ENCODE measurements at regions not wholly inside any gene's neighbourhood (a gene's known extent, or its start where the extent isn't known, plus 50 kb on each side); places are given as distances from the start of the nearest gene placed in this dataset.

- DNase-seq = no peak
- Histone ChIP-seq H3K4me1 (ENCODE audit: control insufficient read depth, insufficient read depth, low read length) (no peaks in the 10 kb centered on the region), H3K4me3 (ENCODE audit: low read length) (no peak overlapping the region), H3K9me3 (ENCODE audit: control insufficient read depth, low read depth, low read length) (no peaks in the 10 kb centered on the region), H3K27me3 (ENCODE audit: control insufficient read depth, insufficient read depth, low read length) (no peaks in the 10 kb centered on the region), H3K36me3 (ENCODE audit: control insufficient read depth, insufficient read depth, low read length) (no peaks in the 10 kb centered on the region), H3K27ac (ENCODE audit: low read length) (no peak overlapping the region)
- 70% methylated on average over 2 of the region's 2 CpGs for WGBS (ENCODE audit: insufficient coverage, low lambda C conversion rate)
These were observed 103.0 kb upstream of the VAV3 start for GRCh38 chr1:108067884-108068540.

- no peaks in the 10 kb centered on the region for H3K27me3 ChIP-seq (ENCODE audit: control insufficient read depth, insufficient read depth, low read length)
- H3K4me1 ChIP-seq (ENCODE audit: control insufficient read depth, insufficient read depth, low read length) = no peaks in the 10 kb centered on the region
- DNase-seq = no peak
- H3K36me3 ChIP-seq (ENCODE audit: control insufficient read depth, insufficient read depth, low read length) = no peaks in the 10 kb centered on the region
- H3K27ac ChIP-seq (ENCODE audit: low read length) = no peak overlapping the region
- no peak overlapping the region for H3K4me3 ChIP-seq (ENCODE audit: low read length)
- WGBS (ENCODE audit: insufficient coverage, low lambda C conversion rate) = 100% methylated on average over 1 of the region's 1 CpG
- no peaks in the 10 kb centered on the region for H3K9me3 ChIP-seq (ENCODE audit: control insufficient read depth, low read depth, low read length)
These were observed 101.8 kb upstream of the VAV3 start for GRCh38 chr1:108066808-108067207.

GRCh38 chr1:108064255-108064654 is 99.3 kb upstream of the VAV3 start:
- Histone ChIP-seq H3K36me3 (ENCODE audit: control insufficient read depth, insufficient read depth, low read length) (no peaks in the 10 kb centered on the region), H3K27ac (ENCODE audit: low read length) (no peak overlapping the region), H3K27me3 (ENCODE audit: control insufficient read depth, insufficient read depth, low read length) (no peaks in the 10 kb centered on the region), H3K4me1 (ENCODE audit: control insufficient read depth, insufficient read depth, low read length) (no peaks in the 10 kb centered on the region), H3K9me3 (ENCODE audit: control insufficient read depth, low read depth, low read length) (no peaks in the 10 kb centered on the region), H3K4me3 (ENCODE audit: low read length) (no peak overlapping the region)
- DNase-seq = no peak
- WGBS (ENCODE audit: insufficient coverage, low lambda C conversion rate) = 67% methylated on average over 1 of the region's 1 CpG

- WGBS (ENCODE audit: insufficient coverage, low lambda C conversion rate) = no CpG with 5 or more reads among the region's 1 CpG
- no peaks in the 10 kb centered on the region for H3K4me1 ChIP-seq (ENCODE audit: control insufficient read depth, insufficient read depth, low read length)
- H3K27me3 ChIP-seq (ENCODE audit: control insufficient read depth, insufficient read depth, low read length) = no peaks in the 10 kb centered on the region
- no peaks in the 10 kb centered on the region for H3K9me3 ChIP-seq (ENCODE audit: control insufficient read depth, low read depth, low read length)
- H3K27ac ChIP-seq (ENCODE audit: low read length) = no peak overlapping the region
- DNase-seq = no peak
- H3K36me3 ChIP-seq (ENCODE audit: control insufficient read depth, insufficient read depth, low read length) = no peaks in the 10 kb centered on the region
- H3K4me3 ChIP-seq (ENCODE audit: low read length) = no peak overlapping the region
These were observed 98.7 kb upstream of the VAV3 start for GRCh38 chr1:108063703-108064102.

GRCh38 chr1:108059945-108060344 is 95.0 kb upstream of the VAV3 start:
- Histone ChIP-seq H3K4me1 (ENCODE audit: control insufficient read depth, insufficient read depth, low read length) (no peaks in the 10 kb centered on the region), H3K27ac (ENCODE audit: low read length) (no peak overlapping the region), H3K27me3 (ENCODE audit: control insufficient read depth, insufficient read depth, low read length) (no peaks in the 10 kb centered on the region), H3K9me3 (ENCODE audit: control insufficient read depth, low read depth, low read length) (no peaks in the 10 kb centered on the region), H3K36me3 (ENCODE audit: control insufficient read depth, insufficient read depth, low read length) (no peaks in the 10 kb centered on the region), H3K4me3 (ENCODE audit: low read length) (no peak overlapping the region)
- no peak for DNase-seq
- no CpG with 5 or more reads among the region's 2 CpGs for WGBS (ENCODE audit: insufficient coverage, low lambda C conversion rate)

GRCh38 chr1:108057541-108057940 is 92.6 kb upstream of the VAV3 start:
- peak; percentile 45 to 69 for DNase-seq
- 83% methylated on average over 2 of the region's 3 CpGs for WGBS (ENCODE audit: insufficient coverage, low lambda C conversion rate)
- Histone ChIP-seq H3K4me1 (ENCODE audit: control insufficient read depth, insufficient read depth, low read length) (peaks cover 11% of the 10 kb centered on the region), H3K36me3 (ENCODE audit: control insufficient read depth, insufficient read depth, low read length) (no peaks in the 10 kb centered on the region), H3K9me3 (ENCODE audit: control insufficient read depth, low read depth, low read length) (no peaks in the 10 kb centered on the region), H3K27me3 (ENCODE audit: control insufficient read depth, insufficient read depth, low read length) (no peaks in the 10 kb centered on the region), H3K27ac (ENCODE audit: low read length) (no peak overlapping the region), H3K4me3 (ENCODE audit: low read length) (no peak overlapping the region)

GRCh38 chr1:108056436-108056990 is 91.5 kb upstream of the VAV3 start:
- no peaks in the 10 kb centered on the region for H3K27me3 ChIP-seq (ENCODE audit: control insufficient read depth, insufficient read depth, low read length)
- DNase-seq = no peak
- H3K9me3 ChIP-seq (ENCODE audit: control insufficient read depth, low read depth, low read length) = no peaks in the 10 kb centered on the region
- H3K36me3 ChIP-seq (ENCODE audit: control insufficient read depth, insufficient read depth, low read length) = no peaks in the 10 kb centered on the region
- no peak overlapping the region for H3K27ac ChIP-seq (ENCODE audit: low read length)
- no peak overlapping the region for H3K4me3 ChIP-seq (ENCODE audit: low read length)
- H3K4me1 ChIP-seq (ENCODE audit: control insufficient read depth, insufficient read depth, low read length) = peaks cover 20% of the 10 kb centered on the region
- no CpG with 5 or more reads among the region's 1 CpG for WGBS (ENCODE audit: insufficient coverage, low lambda C conversion rate)

- H3K9me3 ChIP-seq (ENCODE audit: control insufficient read depth, low read depth, low read length) = no peaks in the 10 kb centered on the region
- H3K27me3 ChIP-seq (ENCODE audit: control insufficient read depth, insufficient read depth, low read length) = no peaks in the 10 kb centered on the region
- H3K4me3 ChIP-seq (ENCODE audit: low read length) = no peak overlapping the region
- no peak for DNase-seq
- H3K36me3 ChIP-seq (ENCODE audit: control insufficient read depth, insufficient read depth, low read length) = no peaks in the 10 kb centered on the region
- H3K4me1 ChIP-seq (ENCODE audit: control insufficient read depth, insufficient read depth, low read length) = peaks cover 25% of the 10 kb centered on the region
- H3K27ac ChIP-seq (ENCODE audit: low read length) = no peak overlapping the region
- WGBS (ENCODE audit: insufficient coverage, low lambda C conversion rate) = no CpG with 5 or more reads among the region's 2 CpGs
These were observed 90.4 kb upstream of the VAV3 start for GRCh38 chr1:108055387-108055786.

GRCh38 chr1:108054396-108054795 is 89.4 kb upstream of the VAV3 start:
- H3K9me3 ChIP-seq (ENCODE audit: control insufficient read depth, low read depth, low read length) = no peaks in the 10 kb centered on the region

GRCh38 chr1:108053270-108054013 is 88.5 kb upstream of the VAV3 start:
- 90% methylated on average over 2 of the region's 4 CpGs for WGBS (ENCODE audit: insufficient coverage, low lambda C conversion rate)
- Histone ChIP-seq H3K36me3 (ENCODE audit: control insufficient read depth, insufficient read depth, low read length) (no peaks in the 10 kb centered on the region), H3K9me3 (ENCODE audit: control insufficient read depth, low read depth, low read length) (no peaks in the 10 kb centered on the region), H3K27ac (ENCODE audit: low read length) (no peak overlapping the region), H3K4me1 (ENCODE audit: control insufficient read depth, insufficient read depth, low read length) (peaks cover 28% of the 10 kb centered on the region), H3K4me3 (ENCODE audit: low read length) (no peak overlapping the region), H3K27me3 (ENCODE audit: control insufficient read depth, insufficient read depth, low read length) (no peaks in the 10 kb centered on the region)
- peak in 1 of 2 donors; percentile 27 for DNase-seq

More at GRCh38 chr1:108054396-108054795, 89.4 kb upstream of the VAV3 start:
- no peak for DNase-seq
- no peak overlapping the region for H3K4me3 ChIP-seq (ENCODE audit: low read length)
- 100% methylated on average over 2 of the region's 2 CpGs for WGBS (ENCODE audit: insufficient coverage, low lambda C conversion rate)
- H3K27ac ChIP-seq (ENCODE audit: low read length) = no peak overlapping the region
- H3K27me3 ChIP-seq (ENCODE audit: control insufficient read depth, insufficient read depth, low read length) = no peaks in the 10 kb centered on the region
- H3K36me3 ChIP-seq (ENCODE audit: control insufficient read depth, insufficient read depth, low read length) = no peaks in the 10 kb centered on the region
- H3K4me1 ChIP-seq (ENCODE audit: control insufficient read depth, insufficient read depth, low read length) = peaks cover 28% of the 10 kb centered on the region

Data from large intestine (tissue), 3 donors.